NCI-H69 (cell line): ENCODE measurements at regions not wholly inside any gene's neighbourhood (a gene's known extent, or its start where the extent isn't known, plus 50 kb on each side); places are given as distances from the start of the nearest gene placed in this dataset.
"Not testable (repeated sequence)": the region's sequence is repeated elsewhere in the genome, so short reads cannot be mapped to it uniquely, and the experiment has no call there.

Experiments
- DNase-seq: peaks from one replicate; lab custom pipeline; 2025; lab: John Stamatoyannopoulos, UW

DNA sequence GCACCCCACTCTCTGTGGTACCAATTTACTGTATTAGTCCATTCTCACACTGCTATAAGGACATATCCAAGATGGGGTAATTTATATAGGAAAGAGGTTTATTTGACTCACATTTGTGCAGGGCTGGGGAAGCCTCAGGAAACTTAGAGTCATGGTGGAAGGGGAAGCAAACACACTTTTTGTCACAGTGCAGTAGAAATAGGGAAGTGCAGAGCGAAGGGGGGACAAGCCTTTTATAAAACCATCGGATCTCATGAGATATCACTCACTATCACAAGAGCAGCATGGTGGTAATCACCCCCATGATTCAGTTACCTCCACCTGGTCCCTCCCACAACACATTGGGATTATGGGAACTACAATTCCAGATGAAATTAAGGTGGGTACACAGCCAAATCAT, 766.9 kb upstream of the PCDH10 start:
- DNase-seq, result no peak

GRCh38 chr4:132383571-132384199, 765.4 kb upstream of the PCDH10 start:
- DNase-seq, result no peak

- no peak for DNase-seq
Observed at GRCh38 chr4:132384709-132385108, 764.4 kb upstream of the PCDH10 start.

DNA sequence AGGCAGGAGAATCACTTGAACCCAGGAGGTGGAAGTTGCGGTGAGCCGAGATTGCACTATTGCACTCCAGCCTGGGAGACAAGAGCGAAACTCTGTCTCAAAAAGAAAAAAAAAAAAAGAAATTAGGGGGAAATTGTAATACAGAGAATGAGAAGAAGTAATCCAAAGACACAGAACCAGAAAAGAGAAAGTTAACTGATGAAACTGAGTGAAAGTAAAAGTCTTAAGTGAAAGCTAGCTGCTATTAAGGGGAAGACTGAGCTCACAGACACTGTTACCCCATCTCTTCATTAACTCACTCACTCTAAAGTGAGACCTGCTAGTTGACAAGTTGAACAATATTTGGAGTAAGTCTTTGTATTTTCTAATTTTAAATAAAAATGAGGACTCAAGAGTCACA, 763.0 kb upstream of the PCDH10 start:
- no peak for DNase-seq

DNA sequence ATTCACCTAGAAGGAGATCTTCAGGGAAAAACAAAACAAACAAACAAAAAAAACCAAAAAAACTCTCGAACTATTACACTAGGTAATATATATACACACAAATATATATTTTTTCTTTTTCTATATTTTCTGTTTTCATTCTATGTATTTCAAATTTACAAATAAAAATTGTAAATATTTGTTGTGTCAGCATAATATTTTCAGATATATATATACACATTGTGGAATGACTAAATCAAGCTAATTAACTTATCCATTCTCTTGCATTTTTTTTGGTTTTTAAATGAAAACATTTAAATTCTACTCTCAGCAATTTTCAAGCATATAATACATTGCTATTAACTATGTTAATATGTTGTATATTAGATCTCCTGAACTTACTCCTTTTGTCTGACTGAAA, 762.0 kb upstream of the PCDH10 start:
- DNase-seq, result no peak

GRCh38 chr4:132395561-132395960, 753.5 kb upstream of the PCDH10 start:
- DNase-seq, result peak; percentile 0

- DNase-seq, result peak; percentile 30
Observed at GRCh38 chr4:132396636-132397035, 752.5 kb upstream of the PCDH10 start.

DNA sequence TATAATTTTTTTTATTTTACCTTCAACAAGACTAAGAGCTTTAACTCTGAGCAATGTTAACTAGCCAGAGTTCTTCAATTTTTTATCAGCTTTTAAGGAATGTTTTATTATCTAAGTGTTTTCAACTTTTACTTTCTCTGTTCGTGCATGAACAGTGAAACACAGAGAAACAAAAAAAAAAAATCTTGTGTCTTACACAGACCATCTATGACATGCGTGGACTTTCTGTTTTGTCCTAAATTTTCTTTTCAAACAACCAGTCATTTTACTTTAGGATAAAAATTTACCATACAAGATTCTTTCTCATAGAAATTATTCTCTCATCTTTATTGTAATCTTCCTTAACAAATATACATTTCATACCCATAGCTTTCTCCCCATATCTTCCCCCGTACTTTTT, 731.9 kb upstream of the PCDH10 start:
- DNase-seq, result no peak

GRCh38 chr4:132427125-132427524, 722.0 kb upstream of the PCDH10 start:
- DNase-seq, result no peak

DNA sequence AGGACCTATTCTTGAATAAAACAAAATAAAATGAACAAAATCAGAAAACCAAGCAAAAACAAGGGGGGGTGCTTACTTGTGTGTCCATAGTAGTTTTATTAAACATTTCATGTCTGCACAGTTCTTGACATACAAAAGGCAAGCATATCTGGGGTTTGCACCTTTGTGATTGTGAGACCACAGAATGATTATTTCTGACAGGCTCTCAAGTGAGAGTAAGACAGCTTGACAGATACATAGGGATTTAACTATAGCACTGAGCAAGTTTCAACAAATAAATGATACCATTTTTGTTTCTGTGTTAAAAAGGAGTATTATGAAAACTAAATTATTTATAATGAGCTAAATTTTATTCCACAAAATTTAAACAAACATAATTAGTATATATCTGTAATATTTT, 712.0 kb upstream of the PCDH10 start:
- DNase-seq, result no peak

GRCh38 chr4:132445386-132445785, 703.7 kb upstream of the PCDH10 start:
- DNase-seq, result no peak

DNA sequence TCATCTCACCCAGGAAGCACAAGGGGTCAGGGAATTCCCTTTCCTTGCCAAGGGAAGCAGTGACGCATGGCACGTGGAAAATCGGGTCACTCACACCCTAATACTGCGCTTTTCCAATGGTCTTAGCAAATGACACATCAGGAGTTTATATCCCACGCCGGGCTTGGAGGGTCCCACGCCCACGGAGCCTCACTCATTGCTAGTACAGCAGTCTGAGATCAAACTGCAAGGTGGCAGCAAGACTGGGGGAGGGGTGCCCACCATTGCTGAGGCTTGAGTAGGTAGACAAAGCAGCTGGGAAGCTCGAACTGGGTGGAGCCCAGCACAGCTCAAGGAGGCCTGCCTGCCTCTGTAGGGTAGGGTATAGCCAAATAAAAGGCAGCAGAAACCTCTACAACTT, 691.1 kb upstream of the PCDH10 start:
- DNase-seq, result not testable (repeated sequence)

- no peak for DNase-seq
Observed at GRCh38 chr4:132479543-132479942, 669.6 kb upstream of the PCDH10 start.

- no peak for DNase-seq
Observed at GRCh38 chr4:132488555-132488954, 660.5 kb upstream of the PCDH10 start.

DNA sequence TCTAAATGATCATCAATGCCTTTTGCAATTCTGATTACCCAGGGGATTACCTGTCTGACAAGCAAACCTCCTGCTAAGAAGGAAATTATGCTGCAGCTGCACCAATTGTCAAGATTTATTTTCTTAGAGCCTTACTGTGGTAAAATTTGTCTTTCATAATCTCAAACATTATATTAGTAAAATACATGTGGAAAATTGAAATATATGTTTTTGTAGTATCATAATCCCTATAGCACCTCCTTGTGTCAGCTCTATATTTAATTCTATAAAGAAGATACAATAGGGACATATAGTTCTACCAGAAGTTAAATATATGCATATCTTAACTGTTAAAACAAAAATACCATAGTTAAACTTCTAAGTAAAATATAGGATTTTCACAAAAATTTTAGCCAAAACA, 655.6 kb upstream of the PCDH10 start:
- no peak for DNase-seq

- DNase-seq, result not testable (repeated sequence)
Observed at GRCh38 chr4:132495267-132495812, 653.8 kb upstream of the PCDH10 start.

DNA sequence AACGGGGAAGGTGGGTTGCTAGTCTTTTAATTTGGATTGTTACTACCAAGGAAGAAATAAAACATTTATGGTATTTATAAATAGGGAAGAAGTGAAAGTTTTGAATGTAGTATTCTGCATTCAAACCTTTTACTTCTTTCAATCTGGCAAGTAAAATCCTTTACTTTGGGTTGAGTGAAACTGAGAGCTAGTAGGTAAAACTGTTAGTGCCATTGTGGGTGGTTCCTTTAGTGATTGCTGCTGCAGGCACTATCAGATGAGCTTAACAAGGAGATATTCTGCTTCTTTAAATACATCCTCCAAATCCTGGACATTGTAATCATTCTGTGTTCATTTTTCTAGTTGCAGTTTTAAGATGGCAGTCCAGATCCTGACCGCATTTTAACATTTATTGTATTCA, 650.9 kb upstream of the PCDH10 start:
- no peak for DNase-seq

DNA sequence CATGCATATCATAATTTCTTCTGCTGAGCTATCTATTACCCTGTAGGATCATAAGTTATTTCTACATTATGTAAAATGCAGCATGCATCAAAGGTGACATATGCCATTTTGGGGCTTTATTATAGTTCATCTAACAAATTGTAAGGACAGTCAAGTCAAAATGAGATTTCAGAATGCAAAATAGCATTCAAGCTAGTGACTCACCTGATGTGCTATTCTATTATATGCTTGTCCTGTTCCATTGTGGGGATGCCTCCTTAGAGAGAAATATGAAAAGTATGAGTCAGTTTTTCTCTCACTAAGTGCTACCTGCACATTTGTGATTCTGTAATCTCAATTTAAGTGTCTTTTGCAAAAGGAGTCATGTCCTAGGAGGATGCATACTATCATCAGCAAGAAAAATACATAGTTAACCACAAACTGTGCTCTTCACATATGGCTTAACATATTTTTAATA, 647.0 kb upstream of the PCDH10 start:
- DNase-seq, result no peak

- no peak for DNase-seq
Observed at GRCh38 chr4:132504438-132504837, 644.7 kb upstream of the PCDH10 start.

GRCh38 chr4:132506568-132506967, 642.5 kb upstream of the PCDH10 start:
- no peak for DNase-seq

DNA sequence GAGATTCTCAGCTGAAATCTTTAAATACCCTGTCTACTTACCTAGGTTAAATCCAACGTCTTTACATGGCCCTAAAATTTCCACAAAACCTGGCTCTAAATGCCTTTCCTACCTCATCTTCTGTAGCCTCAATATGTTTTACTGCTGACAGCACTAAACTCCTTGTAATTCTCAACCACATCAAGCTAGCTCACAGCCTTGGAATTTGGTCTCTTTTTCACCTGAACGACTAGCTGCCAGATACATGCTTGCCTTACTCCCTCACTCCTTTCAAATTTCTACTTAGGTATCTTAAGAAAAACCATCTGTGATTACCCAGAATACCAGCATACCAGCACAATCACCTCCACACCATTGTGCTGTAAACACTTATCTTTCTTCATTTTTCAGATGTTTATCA, 635.6 kb upstream of the PCDH10 start:
- no peak for DNase-seq

DNA sequence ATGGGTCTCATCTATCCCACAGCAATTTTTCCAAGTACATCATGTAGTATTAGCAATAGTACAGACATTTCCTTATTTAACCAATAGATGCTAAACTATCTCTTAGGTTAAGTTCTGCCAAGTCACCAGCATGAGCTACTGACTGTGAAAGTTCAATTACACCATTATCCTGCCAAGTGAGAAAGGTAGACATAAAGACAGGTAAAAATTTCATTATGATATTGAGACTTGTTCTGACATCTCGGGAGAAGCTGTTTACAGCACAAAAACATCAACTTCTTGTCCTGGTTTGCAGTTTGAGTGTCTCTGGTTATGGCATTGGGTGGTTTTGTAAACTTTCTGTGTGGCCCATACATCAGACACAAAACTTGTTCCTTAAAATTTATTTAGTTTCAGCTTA, 622.4 kb upstream of the PCDH10 start:
- no peak for DNase-seq

- DNase-seq, result no peak
Observed at GRCh38 chr4:132527817-132528216, 621.3 kb upstream of the PCDH10 start.

- peak; percentile 0 for DNase-seq
Observed at GRCh38 chr4:132530861-132531260, 618.2 kb upstream of the PCDH10 start.
